Breast epithelium (tissue), 4 donors: ENCODE measurements at regions not wholly inside any gene's neighbourhood (a gene's known extent, or its start where the extent isn't known, plus 50 kb on each side); places are given as distances from the start of the nearest gene placed in this dataset.

Source experiments
- DNase-seq, 2 donors: peaks; one replicate each; pipeline ENCODE4 v3.0.0-alpha.2; 2019; ENCODE audit warnings: low spot score in 2 of 2
- H3K27ac ChIP-seq, 2 donors: fragments of 200-600 bp; sonication (generic) in 1 of 2; one replicate each; pipeline ENCODE4 v1.5.1; 2016 to 2019; ENCODE audit warnings: mild to moderate bottlenecking in 1 of 2
- H3K27me3 ChIP-seq, 2 donors: fragments of 200-600 bp; sonication (generic) in 1 of 2; one replicate each; pipeline versions ENCODE4 v1.5.1 to v1.6.0; 2017 to 2019; ENCODE audit warnings: control low read depth in 1 of 2, mild to moderate bottlenecking in 1 of 2
- H3K36me3 ChIP-seq: fragments of 200-600 bp; one replicate; pipeline ENCODE4 v1.5.1; 2019
- H3K4me1 ChIP-seq, 2 donors: fragments of 200-600 bp; sonication (generic); one replicate each; pipeline ENCODE4 v1.5.1; 2016 to 2019; ENCODE audit warnings: control low read depth in 1 of 2
- H3K4me3 ChIP-seq, 3 donors: fragments of 200-600 bp; sonication (generic); 1 replicate in 2 of 3; 2 replicates in 1 of 3; pipeline ENCODE4 v1.5.1; 2016 to 2019; ENCODE audit warnings: mild to moderate bottlenecking in 3 of 3, moderate library complexity in 2 of 3
- H3K9me3 ChIP-seq, 2 donors: fragments of 200-600 bp; sonication (generic) in 1 of 2; one replicate each; pipeline ENCODE4 v1.5.1; 2016 to 2019; ENCODE audit warnings: control low read depth in 1 of 2
- CTCF ChIP-seq, 3 donors: fragments of 450-650 bp; IDR thresholded peaks; one replicate each; pipeline ENCODE4 v1.5.1; 2016 to 2017; ENCODE audit warnings: antibody characterized with exemption in 3 of 3, mild to moderate bottlenecking in 3 of 3, moderate library complexity in 3 of 3
- POLR2A ChIP-seq: fragments of 450-650 bp; IDR thresholded peaks from one replicate; pipeline ENCODE4 v1.6.1; 2016; ENCODE audit warnings: antibody characterized with exemption, mild to moderate bottlenecking, moderate library complexity
- POLR2AphosphoS5 ChIP-seq, 3 donors: sonication (generic); formaldehyde crosslinking; IDR thresholded peaks; one replicate each; pipeline ENCODE4 v1.6.1; 2017; ENCODE audit warnings: antibody characterized with exemption in 3 of 3
- intact Hi-C: fragments of 100-400 bp; cut with DNase I; formaldehyde crosslinking; loops from one replicate; pipeline ENCODE4 v1.15.1; 2023; ENCODE audit warnings: low total_unique reads

DNA sequence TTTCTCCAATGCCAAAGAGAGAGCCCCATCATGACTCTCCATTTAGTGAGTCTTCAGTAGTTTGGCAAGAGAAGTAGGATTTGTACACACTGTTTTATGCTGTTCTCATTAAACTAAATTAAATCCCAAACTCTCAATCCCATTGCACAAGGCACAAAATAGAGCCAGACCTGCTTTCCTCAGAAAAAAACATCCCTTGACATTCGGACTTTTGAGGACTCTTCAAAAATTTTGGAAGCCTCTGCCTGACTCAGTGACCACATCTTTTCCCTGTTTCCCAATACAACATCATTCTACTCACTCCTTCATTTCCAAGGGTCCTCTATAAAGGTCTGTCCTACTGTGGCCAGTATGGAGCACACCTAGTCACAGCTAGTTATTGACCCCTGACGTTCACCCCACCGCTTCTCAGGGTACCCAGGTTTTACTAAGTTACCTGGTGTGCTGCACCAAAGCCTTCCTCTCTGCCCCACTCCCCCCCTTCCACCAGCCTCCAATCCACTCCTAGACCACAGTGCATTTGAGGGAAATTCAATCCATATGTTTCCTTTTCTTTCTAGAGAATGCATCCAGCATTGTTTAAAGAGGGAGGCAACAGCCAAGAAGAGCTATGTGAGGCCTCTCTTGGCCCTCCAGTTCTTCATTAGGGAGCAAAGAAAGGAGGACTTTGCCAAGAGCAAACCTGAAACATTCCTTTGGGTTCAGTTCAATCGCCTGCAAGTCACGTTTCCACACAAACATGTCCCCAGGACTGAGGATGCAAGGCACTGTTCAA is 428.7 kb downstream of the PLPP3 start:
- Histone ChIP-seq H3K4me1 (no peaks in the 10 kb centered on the region), H3K27ac (peak overlapping the region in 1 of 2 donors; percentile 28), H3K4me3 (no peak overlapping the region), H3K36me3 (no peaks in the 10 kb centered on the region), H3K9me3 (no peaks in the 10 kb centered on the region), H3K27me3 (no peaks in the 10 kb centered on the region)
- intact Hi-C loops = no loop called here
- TF ChIP-seq CTCF (IDR thresholded peaks at IDR 0.05) (no peak), POLR2AphosphoS5 (IDR thresholded peaks at IDR 0.05) (no peak), POLR2A (no peak)
- DNase-seq = no peak

DNA sequence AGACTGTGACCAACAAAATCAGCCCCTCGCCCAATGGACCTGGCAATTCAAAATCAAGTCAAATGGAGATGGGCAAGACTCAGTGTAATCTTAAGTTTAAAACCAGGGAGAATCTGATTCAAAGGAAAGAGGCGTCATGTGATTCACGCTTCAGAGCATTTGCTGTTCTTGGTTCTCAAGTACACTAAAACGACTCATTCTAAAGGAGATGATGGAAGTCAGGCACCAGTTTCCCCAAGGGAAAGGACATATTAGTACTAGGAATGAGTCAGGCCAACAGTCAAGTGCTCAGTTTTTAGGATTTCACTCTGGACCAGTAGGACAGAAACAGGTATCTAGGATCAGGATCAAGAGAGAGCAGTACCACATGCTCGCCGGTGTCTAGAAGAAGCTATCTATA is 429.6 kb downstream of the PLPP3 start:
- intact Hi-C loops = no loop called here
- TF ChIP-seq POLR2A (no peak), POLR2AphosphoS5 (IDR thresholded peaks at IDR 0.05) (no peak), CTCF (IDR thresholded peaks at IDR 0.05) (no peak)
- DNase-seq = no peak

GRCh38 chr1:56148326-56149193 is 430.8 kb downstream of the PLPP3 start:
- Histone ChIP-seq H3K27ac (no peak overlapping the region), H3K4me3 (no peak overlapping the region), H3K4me1 (no peaks in the 10 kb centered on the region), H3K9me3 (no peaks in the 10 kb centered on the region), H3K36me3 (no peaks in the 10 kb centered on the region), H3K27me3 (no peaks in the 10 kb centered on the region)
- TF ChIP-seq POLR2A = no peak
- no peak for TF ChIP-seq POLR2AphosphoS5 (IDR thresholded peaks at IDR 0.05)
- TF ChIP-seq CTCF (IDR thresholded peaks at IDR 0.05) = no peak
- no peak for DNase-seq
- intact Hi-C loops = no loop called here

More for the DNA sequence above, 429.6 kb downstream of the PLPP3 start:
- Histone ChIP-seq H3K36me3 (no peaks in the 10 kb centered on the region), H3K27ac (no peak overlapping the region), H3K4me1 (no peaks in the 10 kb centered on the region), H3K9me3 (no peaks in the 10 kb centered on the region), H3K27me3 (no peaks in the 10 kb centered on the region), H3K4me3 (no peak overlapping the region)

DNA sequence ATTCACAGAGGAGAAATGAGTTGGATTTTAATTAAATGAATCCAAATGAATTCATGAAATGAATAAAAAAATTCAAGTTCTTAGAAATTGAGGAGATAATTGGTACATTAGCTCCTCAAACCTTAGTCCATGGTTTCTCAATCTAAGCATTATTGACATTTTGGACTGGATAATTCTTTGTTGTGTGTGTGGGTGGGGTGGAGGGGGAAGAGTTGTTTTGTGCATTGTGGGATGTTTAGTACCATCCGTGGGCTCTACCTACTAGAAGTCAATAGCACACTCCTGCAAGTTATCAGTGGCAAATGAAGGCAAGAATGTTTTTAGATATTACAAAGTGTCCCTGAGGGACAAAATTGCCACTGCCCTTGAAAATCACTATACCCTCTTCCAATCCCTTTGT is 431.9 kb downstream of the PLPP3 start:
- H3K36me3 ChIP-seq = no peaks in the 10 kb centered on the region
- DNase-seq = no peak
- H3K9me3 ChIP-seq = no peaks in the 10 kb centered on the region
- no peak for TF ChIP-seq POLR2AphosphoS5 (IDR thresholded peaks at IDR 0.05)
- TF ChIP-seq POLR2A = no peak
- TF ChIP-seq CTCF (IDR thresholded peaks at IDR 0.05) = no peak
- H3K27ac ChIP-seq = peak overlapping the region in 1 of 2 donors; percentile 16
- no peak overlapping the region for H3K4me3 ChIP-seq
- no peaks in the 10 kb centered on the region for H3K27me3 ChIP-seq
- intact Hi-C loops = no loop called here
- H3K4me1 ChIP-seq = no peaks in the 10 kb centered on the region

DNA sequence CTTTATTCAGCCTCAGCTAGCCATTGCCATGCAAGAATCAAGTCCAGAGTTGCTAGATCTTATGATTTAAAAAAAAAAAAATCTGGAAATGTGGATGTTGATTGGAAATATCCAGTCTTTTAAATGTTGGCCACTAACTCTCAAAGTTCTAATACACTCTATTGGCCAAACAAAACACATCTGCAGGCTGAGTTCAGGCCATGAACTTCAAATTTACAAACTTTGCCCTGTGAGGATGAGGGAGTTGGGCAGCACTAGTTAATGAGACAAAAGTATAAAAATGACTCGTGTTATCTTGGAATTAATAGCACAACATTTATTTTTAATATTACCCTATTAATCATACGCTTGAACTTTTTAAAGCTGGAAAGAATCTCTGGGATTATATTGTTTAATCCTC is 432.3 kb downstream of the PLPP3 start:
- Histone ChIP-seq H3K27me3 (no peaks in the 10 kb centered on the region), H3K4me1 (no peaks in the 10 kb centered on the region), H3K9me3 (no peaks in the 10 kb centered on the region), H3K27ac (peak overlapping the region in 1 of 2 donors; percentile 46), H3K36me3 (no peaks in the 10 kb centered on the region), H3K4me3 (no peak overlapping the region)
- no peak for DNase-seq
- intact Hi-C loops = no loop called here
- TF ChIP-seq POLR2AphosphoS5 (IDR thresholded peaks at IDR 0.05) = no peak
- no peak for TF ChIP-seq CTCF (IDR thresholded peaks at IDR 0.05)
